ENCODE measurements at regions not wholly inside any gene's neighbourhood (a gene's known extent, or its start where the extent isn't known, plus 50 kb on each side); places are given as distances from the start of the nearest gene placed in this dataset.

DNA sequence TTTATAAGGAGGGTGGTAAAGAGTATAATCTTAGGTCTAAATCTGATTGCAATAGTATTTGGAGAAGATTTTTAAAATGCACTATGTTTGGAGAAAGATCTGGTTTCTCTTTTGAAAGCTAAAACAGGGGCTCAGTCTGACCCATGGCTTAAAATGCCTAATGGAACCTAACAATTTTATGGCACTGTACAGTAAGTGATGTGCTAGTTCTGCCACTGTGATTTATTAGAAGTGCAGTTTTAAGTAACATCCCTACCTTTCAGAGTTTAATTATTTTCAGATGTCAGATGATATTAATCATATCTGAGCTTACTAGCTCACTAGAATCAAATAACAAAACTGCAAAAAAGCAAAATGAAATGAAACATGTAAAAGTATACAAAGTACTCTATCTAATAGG, 514.7 kb upstream of the KCND2 start:
- Histone ChIP-seq H3K36me3 (ENCODE audit: control insufficient read depth, insufficient read depth, low read length) (no peaks in the 10 kb centered on the region), H3K27me3 (ENCODE audit: control insufficient read depth, insufficient read depth, low read length) (no peaks in the 10 kb centered on the region), H3K4me3 (ENCODE audit: low read depth, low read length) (no peak overlapping the region)
- TF ChIP-seq, protein P1, sequence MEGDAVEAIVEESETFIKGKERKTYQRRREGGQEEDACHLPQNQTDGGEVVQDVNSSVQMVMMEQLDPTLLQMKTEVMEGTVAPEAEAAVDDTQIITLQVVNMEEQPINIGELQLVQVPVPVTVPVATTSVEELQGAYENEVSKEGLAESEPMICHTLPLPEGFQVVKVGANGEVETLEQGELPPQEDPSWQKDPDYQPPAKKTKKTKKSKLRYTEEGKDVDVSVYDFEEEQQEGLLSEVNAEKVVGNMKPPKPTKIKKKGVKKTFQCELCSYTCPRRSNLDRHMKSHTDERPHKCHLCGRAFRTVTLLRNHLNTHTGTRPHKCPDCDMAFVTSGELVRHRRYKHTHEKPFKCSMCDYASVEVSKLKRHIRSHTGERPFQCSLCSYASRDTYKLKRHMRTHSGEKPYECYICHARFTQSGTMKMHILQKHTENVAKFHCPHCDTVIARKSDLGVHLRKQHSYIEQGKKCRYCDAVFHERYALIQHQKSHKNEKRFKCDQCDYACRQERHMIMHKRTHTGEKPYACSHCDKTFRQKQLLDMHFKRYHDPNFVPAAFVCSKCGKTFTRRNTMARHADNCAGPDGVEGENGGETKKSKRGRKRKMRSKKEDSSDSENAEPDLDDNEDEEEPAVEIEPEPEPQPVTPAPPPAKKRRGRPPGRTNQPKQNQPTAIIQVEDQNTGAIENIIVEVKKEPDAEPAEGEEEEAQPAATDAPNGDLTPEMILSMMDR (IDR thresholded peaks at IDR 0.05; ENCODE audit: insufficient read depth, low read length, poor library complexity, severe bottlenecking) = no peak
- no peak for DNase-seq (ENCODE audit: low read depth)

DNA sequence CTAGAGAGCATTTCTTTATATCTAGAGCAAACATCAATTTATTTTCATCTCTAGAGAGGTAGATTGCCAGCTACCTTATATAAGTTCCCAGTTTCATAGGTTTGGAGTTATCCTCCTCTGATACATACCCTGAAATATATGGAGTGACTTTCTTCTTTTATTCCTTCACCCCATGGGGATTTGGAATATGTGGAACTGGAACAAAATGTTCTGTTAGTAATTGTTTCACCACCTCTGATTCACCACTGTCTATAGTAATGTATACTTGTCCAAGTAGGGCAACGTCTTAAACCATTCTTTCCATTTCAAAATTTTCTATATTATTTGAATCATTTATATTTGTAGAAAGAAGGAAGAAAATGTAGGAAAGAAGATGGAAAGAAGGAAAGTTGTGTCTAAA, 511.2 kb upstream of the KCND2 start:
- H3K36me3 ChIP-seq (ENCODE audit: control insufficient read depth, insufficient read depth, low read length) = no peaks in the 10 kb centered on the region
- no peak for DNase-seq (ENCODE audit: low read depth)
- H3K4me3 ChIP-seq (ENCODE audit: low read depth, low read length) = no peak overlapping the region
- TF ChIP-seq, protein P1 (IDR thresholded peaks at IDR 0.05; ENCODE audit: insufficient read depth, low read length, poor library complexity, severe bottlenecking) = no peak
- H3K27me3 ChIP-seq (ENCODE audit: control insufficient read depth, insufficient read depth, low read length) = no peaks in the 10 kb centered on the region

DNA sequence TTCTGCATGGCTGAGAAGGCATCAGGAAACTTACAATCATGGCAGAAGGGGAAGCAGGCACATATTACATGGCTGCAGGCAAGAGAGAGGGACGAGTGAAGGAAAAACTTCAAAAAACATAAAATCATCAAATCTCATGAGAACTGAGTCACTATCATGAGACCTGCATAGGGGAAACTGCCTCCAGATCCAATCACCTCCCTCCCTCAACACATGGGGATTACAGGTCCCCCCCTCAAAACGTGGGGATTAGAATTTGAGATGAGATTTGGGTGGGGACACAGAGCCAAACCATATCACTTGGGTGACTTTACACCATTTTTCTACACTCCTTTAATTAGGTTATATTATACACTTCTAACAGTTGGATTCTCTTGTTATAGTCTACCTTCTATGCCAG, 490.7 kb upstream of the KCND2 start:
- H3K27me3 ChIP-seq (ENCODE audit: control insufficient read depth, insufficient read depth, low read length) = no peaks in the 10 kb centered on the region
- TF ChIP-seq, protein P1 (IDR thresholded peaks at IDR 0.05; ENCODE audit: insufficient read depth, low read length, poor library complexity, severe bottlenecking) = no peak
- H3K4me3 ChIP-seq (ENCODE audit: low read depth, low read length) = no peak overlapping the region
- no peaks in the 10 kb centered on the region for H3K36me3 ChIP-seq (ENCODE audit: control insufficient read depth, insufficient read depth, low read length)
- no peak for DNase-seq (ENCODE audit: low read depth)

DNA sequence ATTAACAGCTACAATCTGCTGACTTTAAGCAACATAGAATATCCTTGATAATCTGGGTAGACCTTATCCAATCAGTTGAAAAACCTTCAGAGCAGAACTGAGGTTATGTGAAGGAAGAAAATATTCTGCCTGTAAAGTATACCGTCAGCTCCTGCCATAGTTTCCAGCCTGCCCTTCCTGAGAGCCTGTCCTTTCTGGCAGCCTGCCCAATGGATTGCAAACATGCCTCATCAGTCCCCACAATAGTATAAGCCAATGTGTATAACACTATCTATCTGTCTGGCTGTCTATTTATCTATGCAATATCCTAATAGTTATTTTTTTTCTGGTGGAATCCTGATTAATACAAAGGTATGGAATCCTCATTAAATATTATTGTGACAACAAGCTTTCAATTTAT, 489.2 kb upstream of the KCND2 start:
- no peaks in the 10 kb centered on the region for H3K36me3 ChIP-seq (ENCODE audit: control insufficient read depth, insufficient read depth, low read length)
- H3K27me3 ChIP-seq (ENCODE audit: control insufficient read depth, insufficient read depth, low read length) = no peaks in the 10 kb centered on the region
- no peak for DNase-seq (ENCODE audit: low read depth)
- H3K4me3 ChIP-seq (ENCODE audit: low read depth, low read length) = no peak overlapping the region
- TF ChIP-seq, protein P1 (IDR thresholded peaks at IDR 0.05; ENCODE audit: insufficient read depth, low read length, poor library complexity, severe bottlenecking) = no peak

DNA sequence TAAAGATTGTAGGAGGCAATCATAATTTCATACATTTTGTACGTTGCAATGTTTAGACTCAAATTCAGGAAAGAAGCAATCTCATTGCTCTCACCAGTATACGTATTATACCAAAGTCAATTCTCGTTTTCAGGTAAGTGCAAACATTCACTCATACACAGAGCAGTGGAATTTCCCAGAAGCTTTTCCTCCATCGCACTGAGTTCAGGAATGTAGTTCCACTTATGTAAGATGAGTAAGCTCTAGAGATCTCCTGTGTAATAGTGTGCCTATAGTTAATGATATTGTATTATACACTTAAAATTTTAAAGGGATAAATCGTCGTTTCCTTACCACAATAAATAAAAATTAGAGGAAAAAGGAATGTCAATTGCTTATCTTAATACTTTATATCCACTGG, 470.8 kb upstream of the KCND2 start:
- DNase-seq (ENCODE audit: low read depth) = no peak
- H3K4me3 ChIP-seq (ENCODE audit: low read depth, low read length) = no peak overlapping the region
- no peaks in the 10 kb centered on the region for H3K27me3 ChIP-seq (ENCODE audit: control insufficient read depth, insufficient read depth, low read length)
- TF ChIP-seq, protein P1 (IDR thresholded peaks at IDR 0.05; ENCODE audit: insufficient read depth, low read length, poor library complexity, severe bottlenecking) = no peak
- H3K36me3 ChIP-seq (ENCODE audit: control insufficient read depth, insufficient read depth, low read length) = no peaks in the 10 kb centered on the region

DNA sequence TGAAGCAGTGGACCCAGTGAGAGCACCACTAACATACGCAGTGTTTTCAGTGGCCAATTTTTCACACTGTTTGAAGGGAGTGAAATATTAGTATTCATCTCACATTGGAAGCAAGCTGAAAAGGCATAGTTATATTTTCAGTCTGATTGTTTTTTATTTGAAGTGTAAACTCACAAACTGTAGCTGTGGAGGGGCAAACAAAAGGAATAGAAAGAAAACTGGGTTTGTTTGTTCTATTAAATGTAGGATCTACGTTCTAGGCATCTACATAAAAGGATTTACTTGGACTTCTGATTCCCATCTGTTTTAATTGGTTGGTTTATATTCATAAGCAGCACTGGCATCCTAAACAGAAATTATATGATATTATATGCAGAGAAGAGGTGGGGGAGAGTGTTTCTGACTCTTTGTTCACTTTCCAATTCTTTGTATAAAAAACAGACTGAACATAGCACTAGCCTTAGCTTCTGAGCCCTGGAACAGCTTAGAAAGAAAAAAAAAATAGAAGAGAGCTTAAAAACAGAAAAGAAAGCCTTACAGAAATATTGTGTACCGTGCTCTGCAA, 447.8 kb upstream of the KCND2 start:
- no peak for DNase-seq (ENCODE audit: low read depth)
- TF ChIP-seq, protein P1 (IDR thresholded peaks at IDR 0.05; ENCODE audit: insufficient read depth, low read length, poor library complexity, severe bottlenecking) = no peak
- no peaks in the 10 kb centered on the region for H3K27me3 ChIP-seq (ENCODE audit: control insufficient read depth, insufficient read depth, low read length)
- H3K36me3 ChIP-seq (ENCODE audit: control insufficient read depth, insufficient read depth, low read length) = no peaks in the 10 kb centered on the region
- no peak overlapping the region for H3K4me3 ChIP-seq (ENCODE audit: low read depth, low read length)
